ENCODE measurements at regions not wholly inside any gene's neighbourhood (a gene's known extent, or its start where the extent isn't known, plus 50 kb on each side); places are given as distances from the start of the nearest gene placed in this dataset.

GRCh38 chr15:46567968-46568367 lies 933.1 kb downstream of the SQOR start:
- TF ChIP-seq POLR2A (IDR thresholded peaks at IDR 0.05) (no peak), CTCF (IDR thresholded peaks at IDR 0.05) (no peak)
- Histone ChIP-seq H3K4me1 (replicated peaks in 1 of 2) (no peaks in the 10 kb centered on the region), H3K27me3 (no peaks in the 10 kb centered on the region), H3K4me3 (no peak overlapping the region), H3K27ac (no peak overlapping the region), H3K36me3 (replicated peaks in 1 of 2) (no peaks in the 10 kb centered on the region), H3K9me3 (replicated peaks in 1 of 3) (no peaks in the 10 kb centered on the region)
- intact Hi-C loops (cut with DNase I) = no loop called here
- no peak for DNase-seq
- WGBS, 4 donors = 67 to 77% (median 69%) methylated on average over 3 of the region's 3 CpGs

- intact Hi-C loops (cut with DNase I) = no loop called here
Measured at GRCh38 chr15:46569781-46570180, 935.0 kb downstream of the SQOR start.

GRCh38 chr15:46576646-46577395 lies 942.0 kb downstream of the SQOR start:
- Histone ChIP-seq H3K4me1 (replicated peaks in 1 of 2) (no peaks in the 10 kb centered on the region), H3K27me3 (no peaks in the 10 kb centered on the region), H3K27ac (peak overlapping the region in 1 of 5 donors; percentile 29), H3K9me3 (replicated peaks in 1 of 3) (no peaks in the 10 kb centered on the region), H3K36me3 (replicated peaks in 1 of 2) (no peaks in the 10 kb centered on the region), H3K4me3 (no peak overlapping the region)
- TF ChIP-seq POLR2A (IDR thresholded peaks at IDR 0.05) (no peak), CTCF (IDR thresholded peaks at IDR 0.05) (no peak)
- WGBS, 4 donors = 55 to 62% (median 59%) methylated on average over 1 of the region's 1 CpG
- peak in 2 of 7 donors; percentile 22 to 23 for DNase-seq
- intact Hi-C loops (cut with DNase I) = no loop called here

More at GRCh38 chr15:46569781-46570180, 935.0 kb downstream of the SQOR start:
- WGBS, 4 donors = 19 to 33% (median 23%) methylated on average over 1 of the region's 1 CpG
- no peak for TF ChIP-seq POLR2A (IDR thresholded peaks at IDR 0.05)
- TF ChIP-seq CTCF (IDR thresholded peaks at IDR 0.05) = no peak
- no peaks in the 10 kb centered on the region for H3K36me3 ChIP-seq (replicated peaks in 1 of 2)
- DNase-seq = no peak
- no peaks in the 10 kb centered on the region for H3K9me3 ChIP-seq (replicated peaks in 1 of 3)
- H3K27ac ChIP-seq = no peak overlapping the region
- no peak overlapping the region for H3K4me3 ChIP-seq
- no peaks in the 10 kb centered on the region for H3K4me1 ChIP-seq (replicated peaks in 1 of 2)
- H3K27me3 ChIP-seq = no peaks in the 10 kb centered on the region

GRCh38 chr15:46577767-46578166 lies 942.9 kb downstream of the SQOR start:
- no peak overlapping the region for H3K4me3 ChIP-seq
- WGBS, 4 donors = 24 to 40% (median 31%) methylated on average over 2 of the region's 2 CpGs
- DNase-seq = no peak
- TF ChIP-seq POLR2A (IDR thresholded peaks at IDR 0.05) = no peak
- no peak for TF ChIP-seq CTCF (IDR thresholded peaks at IDR 0.05)
- H3K27me3 ChIP-seq = no peaks in the 10 kb centered on the region
- no peaks in the 10 kb centered on the region for H3K4me1 ChIP-seq (replicated peaks in 1 of 2)
- intact Hi-C loops (cut with DNase I) = no loop called here
- no peaks in the 10 kb centered on the region for H3K36me3 ChIP-seq (replicated peaks in 1 of 2)
- H3K9me3 ChIP-seq (replicated peaks in 1 of 3) = no peaks in the 10 kb centered on the region
- no peak overlapping the region for H3K27ac ChIP-seq

Data from adrenal gland (tissue), 9 donors.